Testis (tissue), 2 donors: ENCODE measurements at regions not wholly inside any gene's neighbourhood (a gene's known extent, or its start where the extent isn't known, plus 50 kb on each side); places are given as distances from the start of the nearest gene placed in this dataset.

Source experiments
- CTCF ChIP-seq, 3 experiments: fragments of 450-650 bp in 2 of 3; fragments of 200-600 bp in 1 of 3; sonication (generic) in 1 of 3; IDR thresholded peaks; one replicate each; pipeline ENCODE4 v1.5.1; 2016 to 2019; ENCODE audit warnings: antibody characterized with exemption in 3 of 3, mild to moderate bottlenecking in 2 of 3, moderate library complexity in 1 of 3
- POLR2A ChIP-seq: fragments of 450-650 bp; IDR thresholded peaks from one replicate; pipeline ENCODE4 v1.6.1; 2017; ENCODE audit warnings: antibody characterized with exemption, mild to moderate bottlenecking, moderate library complexity

DNA sequence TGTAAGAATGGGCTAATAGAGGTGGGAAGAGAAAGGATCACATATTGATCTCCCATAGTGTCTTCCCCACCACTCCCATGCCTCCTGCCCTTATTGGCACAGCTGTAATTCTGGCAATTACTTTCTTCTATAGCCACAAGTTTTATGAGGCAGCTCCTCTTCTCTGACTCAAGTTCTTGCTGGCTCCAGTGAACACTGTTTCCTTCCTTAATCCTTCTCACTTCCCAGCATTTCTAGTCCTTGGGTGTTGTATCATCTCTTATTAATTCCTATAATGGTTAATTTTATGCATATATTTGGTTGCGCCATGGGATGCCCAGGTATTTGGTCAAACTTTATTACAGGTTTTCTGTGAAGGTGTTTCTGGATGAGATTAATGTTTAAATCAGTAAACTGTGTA is 103.3 kb downstream of the MRPL39 start:
- TF ChIP-seq CTCF (IDR thresholded peaks at IDR 0.05) (no peak), POLR2A (no peak)
